Activated naive CD8-positive, alpha-beta T cell treated with anti-CD3 and anti-CD28 coated beads, Interleukin-2, amount 10 ng/mL, durations not matched to agents 7 days and 5 days (primary cell): ENCODE measurements at regions not wholly inside any gene's neighbourhood (a gene's known extent, or its start where the extent isn't known, plus 50 kb on each side); places are given as distances from the start of the nearest gene placed in this dataset.

Experiments used
- ATAC-seq: fragments of 150-1000 bp; cut with Tn5 transposase; one replicate; pipeline ENCODE4 v1.10.0; 2021; ENCODE audit warnings: low read depth, moderate library complexity
- POLR2A ChIA-PET: fragments of 350-600 bp; sonication (Branson Sonifier 250); formaldehyde crosslinking; loops from one replicate; lab custom pipeline; 2021; ENCODE audit warnings: antibody characterized with exemption; lab: Charles Lee
- DNase-seq: peaks from one replicate; pipeline ENCODE4 v3.0.0; 2021
- H3K27ac Mint-ChIP-seq: one replicate; pipeline ENCODE4 v1.8.0; 2022; ENCODE audit warnings: mild to moderate bottlenecking, mixed read lengths
- H3K27me3 Mint-ChIP-seq: one replicate; pipeline ENCODE4 v1.8.0; 2022; ENCODE audit warnings: mild to moderate bottlenecking, moderate library complexity, mixed read lengths
- H3K36me3 Mint-ChIP-seq: one replicate; pipeline ENCODE4 v1.8.0; 2021; ENCODE audit warnings: mild to moderate bottlenecking, mixed read lengths
- H3K4me1 Mint-ChIP-seq: one replicate; pipeline ENCODE4 v1.8.0; 2021; ENCODE audit warnings: mixed read lengths
- H3K4me3 Mint-ChIP-seq: one replicate; pipeline ENCODE4 v1.8.0; 2022; ENCODE audit warnings: mild to moderate bottlenecking, moderate library complexity, mixed read lengths
- H3K9me3 Mint-ChIP-seq: one replicate; pipeline ENCODE4 v1.8.0; 2021; ENCODE audit warnings: mixed read lengths

- no peak for DNase-seq
- POLR2A ChIA-PET: no interaction called here
- no peak overlapping the region for H3K4me3 Mint-ChIP-seq
- H3K27me3 Mint-ChIP-seq: no peaks in the 10 kb centered on the region
- no peak overlapping the region for H3K27ac Mint-ChIP-seq
- ATAC-seq: no peak
- H3K9me3 Mint-ChIP-seq: peaks cover 11% of the 10 kb centered on the region
- H3K36me3 Mint-ChIP-seq: peaks cover 24% of the 10 kb centered on the region
- H3K4me1 Mint-ChIP-seq: peaks cover 2% of the 10 kb centered on the region
These were observed 1145.7 kb downstream of the VRK1 start for GRCh38 chr14:97942921-97943320.

- Mint-ChIP-seq H3K27ac (no peak overlapping the region), H3K27me3 (no peaks in the 10 kb centered on the region), H3K4me1 (peaks cover 2% of the 10 kb centered on the region), H3K9me3 (peaks cover 9% of the 10 kb centered on the region), H3K36me3 (peaks cover 21% of the 10 kb centered on the region), H3K4me3 (no peak overlapping the region)
- POLR2A ChIA-PET: no interaction called here
- ATAC-seq: no peak
- no peak for DNase-seq
These were observed 1146.4 kb downstream of the VRK1 start for GRCh38 chr14:97943619-97944018.

DNA sequence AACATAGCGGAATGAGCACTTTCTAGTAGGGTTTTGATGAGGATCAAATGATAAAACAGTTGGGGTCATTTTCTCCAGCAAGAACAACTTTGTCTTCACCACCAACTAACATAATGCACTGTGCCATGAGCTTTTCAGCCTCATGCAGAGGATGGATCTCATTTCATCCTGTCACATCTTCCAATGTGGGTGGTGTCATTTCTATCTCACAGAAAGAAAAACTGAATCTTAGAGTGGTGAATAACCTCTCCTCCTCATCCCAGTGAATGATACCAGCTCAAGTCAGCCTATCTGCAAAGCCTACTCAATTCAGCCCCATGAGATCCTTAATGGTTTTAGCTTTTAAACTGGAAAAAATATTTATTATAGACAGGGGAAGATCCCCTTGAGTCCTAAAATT, 1147.2 kb downstream of the VRK1 start:
- ATAC-seq: no peak
- DNase-seq: no peak
- Mint-ChIP-seq H3K27ac (no peak overlapping the region), H3K4me1 (peaks cover 2% of the 10 kb centered on the region), H3K4me3 (no peak overlapping the region), H3K36me3 (peaks cover 22% of the 10 kb centered on the region), H3K9me3 (peaks cover 8% of the 10 kb centered on the region), H3K27me3 (no peaks in the 10 kb centered on the region)
- POLR2A ChIA-PET: no interaction called here

- Mint-ChIP-seq H3K27me3 (no peaks in the 10 kb centered on the region), H3K27ac (no peak overlapping the region), H3K4me1 (no peaks in the 10 kb centered on the region), H3K36me3 (peaks cover 16% of the 10 kb centered on the region), H3K4me3 (no peak overlapping the region), H3K9me3 (peaks cover 3% of the 10 kb centered on the region)
- no peak for DNase-seq
- no peak for ATAC-seq
- POLR2A ChIA-PET: no interaction called here
These were observed 1148.4 kb downstream of the VRK1 start for GRCh38 chr14:97945631-97946030.

GRCh38 chr14:97946240-97946639, 1149.1 kb downstream of the VRK1 start:
- Mint-ChIP-seq H3K27ac (no peak overlapping the region), H3K27me3 (no peaks in the 10 kb centered on the region), H3K36me3 (peaks cover 19% of the 10 kb centered on the region), H3K9me3 (peaks cover 3% of the 10 kb centered on the region), H3K4me1 (no peaks in the 10 kb centered on the region), H3K4me3 (no peak overlapping the region)
- no peak for ATAC-seq
- no peak for DNase-seq
- POLR2A ChIA-PET: no interaction called here

- H3K4me3 Mint-ChIP-seq: no peak overlapping the region
- no peaks in the 10 kb centered on the region for H3K4me1 Mint-ChIP-seq
- POLR2A ChIA-PET: no interaction called here
- no peak overlapping the region for H3K27ac Mint-ChIP-seq
- H3K27me3 Mint-ChIP-seq: no peaks in the 10 kb centered on the region
- ATAC-seq (no peak), DNase-seq (no peak)
- H3K36me3 Mint-ChIP-seq: peaks cover 19% of the 10 kb centered on the region
- peaks cover 2% of the 10 kb centered on the region for H3K9me3 Mint-ChIP-seq
These were observed 1149.5 kb downstream of the VRK1 start for GRCh38 chr14:97946641-97947040.

DNA sequence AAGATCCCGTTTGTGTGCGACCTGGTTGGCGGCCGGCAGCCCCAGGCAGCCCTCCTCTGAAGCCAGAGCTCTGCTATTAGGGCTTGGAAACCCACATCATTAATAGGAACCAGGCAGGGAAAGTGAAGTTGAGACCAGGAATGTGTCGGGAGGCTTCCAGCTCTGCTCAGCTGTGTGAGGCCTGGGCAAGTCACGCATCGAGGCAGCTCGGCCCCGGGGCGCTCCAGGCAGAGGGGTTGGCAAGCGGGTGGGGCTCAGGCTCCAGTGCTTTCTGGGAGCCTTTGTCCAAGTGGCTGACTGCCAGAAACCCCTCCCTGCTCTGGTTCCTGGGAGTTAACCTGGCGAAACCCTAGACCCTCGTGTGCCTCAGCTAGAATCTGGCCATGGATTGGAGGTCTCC, 1151.7 kb downstream of the VRK1 start:
- POLR2A ChIA-PET: no interaction called here

DNA sequence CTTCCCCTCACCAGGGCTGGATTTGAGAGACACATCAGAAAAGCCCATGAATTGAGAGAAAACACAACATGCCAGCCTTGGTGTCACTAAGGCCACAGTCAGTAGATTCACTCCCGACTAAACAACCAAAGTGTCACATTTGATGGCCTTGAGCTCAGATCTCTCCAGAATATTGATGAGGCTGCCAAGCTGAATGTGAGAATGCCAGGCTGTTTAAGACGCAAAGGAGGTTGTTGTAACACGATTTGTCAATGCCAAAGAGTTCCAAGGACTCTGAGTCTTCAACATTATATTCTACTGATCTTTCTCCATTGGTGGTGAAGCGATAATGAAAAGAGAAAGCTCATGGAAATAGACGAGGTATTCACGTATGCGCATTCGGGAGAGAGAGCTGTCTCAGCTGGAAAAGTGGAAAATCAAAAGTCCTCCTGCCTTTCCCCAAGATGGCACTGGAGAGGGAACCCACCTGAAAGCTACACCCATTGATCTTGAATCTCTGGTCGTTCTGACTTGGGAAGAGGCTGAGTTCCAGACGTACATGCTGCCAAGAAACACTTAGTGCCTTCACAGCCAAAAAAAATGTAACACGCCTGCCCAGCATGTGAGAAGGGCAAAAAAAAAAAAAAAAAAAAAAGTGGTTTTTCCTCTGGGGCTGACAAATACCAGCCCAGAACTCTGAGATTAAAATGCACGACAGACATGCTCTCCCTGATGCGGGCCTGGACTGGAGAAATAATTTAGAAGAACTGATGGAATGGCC, 1159.6 kb downstream of the VRK1 start:
- POLR2A ChIA-PET: no interaction called here
- H3K27ac Mint-ChIP-seq: no peak overlapping the region
- H3K4me1 Mint-ChIP-seq: peaks cover 2% of the 10 kb centered on the region
- H3K9me3 Mint-ChIP-seq: peaks cover 14% of the 10 kb centered on the region
- no peaks in the 10 kb centered on the region for H3K27me3 Mint-ChIP-seq
- DNase-seq (no peak), ATAC-seq (no peak)
- no peak overlapping the region for H3K4me3 Mint-ChIP-seq
- peaks cover 55% of the 10 kb centered on the region for H3K36me3 Mint-ChIP-seq

More for the DNA sequence above, 1151.7 kb downstream of the VRK1 start:
- H3K27ac Mint-ChIP-seq: no peak overlapping the region
- H3K4me3 Mint-ChIP-seq: no peak overlapping the region
- H3K27me3 Mint-ChIP-seq: no peaks in the 10 kb centered on the region
- no peaks in the 10 kb centered on the region for H3K4me1 Mint-ChIP-seq
- DNase-seq (no peak), ATAC-seq (no peak)
- peaks cover 2% of the 10 kb centered on the region for H3K9me3 Mint-ChIP-seq
- H3K36me3 Mint-ChIP-seq: peaks cover 22% of the 10 kb centered on the region

DNA sequence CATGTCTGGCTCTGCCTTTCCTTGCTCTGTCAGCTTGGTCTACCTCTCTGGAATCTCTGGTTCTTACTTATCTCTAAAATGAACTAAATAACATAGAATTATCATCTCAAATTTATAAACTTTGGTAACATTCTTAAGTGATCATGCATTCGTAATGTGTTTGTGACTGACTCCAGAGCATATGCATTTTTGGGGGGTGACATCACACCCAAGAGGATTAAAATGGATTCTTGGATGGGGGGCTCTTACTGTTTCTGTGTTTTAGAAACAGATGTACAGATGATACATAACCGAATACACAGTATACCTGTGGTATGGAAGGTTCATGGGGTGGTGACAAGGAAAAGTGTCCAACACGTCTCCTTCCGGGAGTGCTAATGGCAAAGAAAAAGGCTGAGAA, 1162.1 kb downstream of the VRK1 start:
- ATAC-seq: no peak
- Mint-ChIP-seq H3K4me3 (no peak overlapping the region), H3K9me3 (peaks cover 11% of the 10 kb centered on the region), H3K27ac (no peak overlapping the region), H3K27me3 (no peaks in the 10 kb centered on the region), H3K36me3 (peaks cover 63% of the 10 kb centered on the region), H3K4me1 (peaks cover 3% of the 10 kb centered on the region)
- DNase-seq: no peak
- POLR2A ChIA-PET: no interaction called here

DNA sequence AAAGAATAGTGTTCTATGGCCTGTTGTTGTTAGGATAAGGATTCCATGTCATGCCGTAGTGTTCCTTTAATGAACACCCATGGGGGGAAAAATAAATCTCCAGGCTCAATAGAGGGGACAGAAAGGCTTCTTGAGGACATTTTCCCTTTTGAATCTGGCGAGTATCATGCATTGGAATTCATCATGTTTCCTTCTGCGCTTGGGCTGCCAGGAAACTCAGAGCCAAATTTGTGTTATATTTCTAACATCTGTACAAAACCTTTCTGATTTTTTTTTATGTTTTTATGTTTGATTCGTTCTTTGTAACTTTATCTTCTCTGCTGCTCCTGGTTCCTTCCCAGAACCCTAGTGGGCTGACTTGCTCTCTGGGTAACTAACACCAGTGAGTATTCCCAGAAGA, 1163.3 kb downstream of the VRK1 start:
- Mint-ChIP-seq H3K27ac (no peak overlapping the region), H3K4me1 (peaks cover 3% of the 10 kb centered on the region), H3K36me3 (peaks cover 62% of the 10 kb centered on the region), H3K4me3 (no peak overlapping the region), H3K27me3 (no peaks in the 10 kb centered on the region), H3K9me3 (peaks cover 11% of the 10 kb centered on the region)
- POLR2A ChIA-PET: no interaction called here
- DNase-seq: no peak
- ATAC-seq: no peak

DNA sequence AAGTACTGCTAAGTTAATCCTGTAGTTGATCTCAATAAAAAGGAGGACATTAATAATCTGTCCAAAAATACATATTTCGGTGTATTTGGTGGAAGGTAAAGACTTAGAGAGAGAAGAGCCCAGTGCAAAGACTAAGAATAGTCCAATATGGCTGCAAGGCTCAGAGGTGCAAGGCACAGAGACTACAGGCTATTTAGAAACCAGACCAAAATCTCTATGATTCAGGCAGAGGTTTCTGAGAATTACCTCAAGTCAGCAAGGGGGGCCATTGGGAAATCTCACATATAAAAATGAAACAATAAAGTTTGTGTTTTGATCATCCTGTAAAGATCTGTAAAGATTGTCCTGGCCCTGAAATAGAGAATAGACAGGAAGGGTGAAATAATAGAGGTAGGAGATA, 1173.0 kb downstream of the VRK1 start:
- no peaks in the 10 kb centered on the region for H3K27me3 Mint-ChIP-seq
- H3K27ac Mint-ChIP-seq: peak overlapping the region; percentile 18
- POLR2A ChIA-PET: no interaction called here
- peaks cover 73% of the 10 kb centered on the region for H3K36me3 Mint-ChIP-seq
- peaks cover 17% of the 10 kb centered on the region for H3K9me3 Mint-ChIP-seq
- DNase-seq (no peak), ATAC-seq (peak; percentile 60)
- peak overlapping the region; percentile 26 for H3K4me3 Mint-ChIP-seq
- H3K4me1 Mint-ChIP-seq: peaks cover 42% of the 10 kb centered on the region

DNA sequence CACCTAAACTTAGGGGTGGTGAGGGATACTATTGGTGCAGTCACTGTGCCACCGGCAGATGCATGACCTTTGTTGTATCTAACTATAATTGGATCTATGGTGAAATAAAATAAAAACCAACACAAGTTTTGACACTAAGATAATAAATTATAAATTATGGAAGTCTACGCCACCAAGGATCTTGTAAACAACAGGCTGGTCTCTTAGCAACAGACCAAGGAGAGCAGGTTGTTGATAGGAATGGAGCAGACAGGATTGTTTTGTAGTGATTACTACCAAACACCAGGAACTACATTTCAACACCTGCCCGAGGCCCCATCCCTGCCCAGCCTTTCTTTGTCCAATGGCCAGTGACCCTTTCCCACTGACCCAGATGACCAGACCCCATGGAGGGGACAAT, 1178.0 kb downstream of the VRK1 start:
- no peaks in the 10 kb centered on the region for H3K27me3 Mint-ChIP-seq
- POLR2A ChIA-PET: no interaction called here
- peak overlapping the region; percentile 90 for H3K27ac Mint-ChIP-seq
- ATAC-seq: no peak
- peaks cover 4% of the 10 kb centered on the region for H3K9me3 Mint-ChIP-seq
- peak overlapping the region; percentile 82 for H3K4me3 Mint-ChIP-seq
- DNase-seq: no peak
- H3K4me1 Mint-ChIP-seq: peaks cover 61% of the 10 kb centered on the region
- peaks cover 37% of the 10 kb centered on the region for H3K36me3 Mint-ChIP-seq

GRCh38 chr14:97975962-97976361, 1178.8 kb downstream of the VRK1 start:
- H3K27me3 Mint-ChIP-seq: no peaks in the 10 kb centered on the region
- POLR2A ChIA-PET: interaction anchor here (2.5 to 3.8 kb wide), 3 partner anchors 161 to 1296 kb away, joined by 13 to 76 read pairs (median 14); partner anchors contain the start of gene BCL11B
- DNase-seq (no peak), ATAC-seq (no peak)
- H3K4me1 Mint-ChIP-seq: peaks cover 54% of the 10 kb centered on the region
- peak overlapping the region; percentile 90 for H3K27ac Mint-ChIP-seq
- H3K36me3 Mint-ChIP-seq: peaks cover 31% of the 10 kb centered on the region
- peak overlapping the region; percentile 82 for H3K4me3 Mint-ChIP-seq
- peaks cover 2% of the 10 kb centered on the region for H3K9me3 Mint-ChIP-seq

DNA sequence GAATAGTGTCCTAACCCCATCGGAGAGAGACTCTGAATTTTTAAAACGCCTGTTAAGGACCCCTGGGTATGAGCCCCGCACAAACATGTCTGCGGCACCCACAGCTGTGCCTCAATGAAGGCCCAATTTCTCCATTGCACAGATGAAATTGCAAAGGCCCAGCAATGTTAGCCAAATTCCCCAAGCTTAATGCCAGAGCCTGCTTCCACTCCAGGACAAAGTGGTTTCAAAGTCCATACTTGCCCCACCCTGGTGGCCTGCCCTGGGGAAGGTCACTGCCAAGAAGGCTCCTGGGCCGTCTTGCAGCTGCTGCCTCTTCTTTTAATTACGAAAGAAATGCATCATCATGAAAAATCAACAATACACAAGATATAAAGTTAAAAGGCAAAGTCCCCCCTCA, 1179.7 kb downstream of the VRK1 start:
- ATAC-seq (no peak), DNase-seq (peak; percentile 51)
- Mint-ChIP-seq H3K27ac (peak overlapping the region; percentile 90), H3K9me3 (peaks cover under 1% of the 10 kb centered on the region), H3K4me1 (peaks cover 56% of the 10 kb centered on the region), H3K36me3 (peaks cover 27% of the 10 kb centered on the region), H3K27me3 (no peaks in the 10 kb centered on the region), H3K4me3 (peak overlapping the region; percentile 82)
- POLR2A ChIA-PET: interaction anchor here (0.8 to 3.8 kb wide), 14 partner anchors 9 to 1295 kb away, joined by 3 to 76 read pairs (median 12); partner anchors contain the start of gene BCL11B
